22Rv1 (cell line): ENCODE measurements at regions not wholly inside any gene's neighbourhood (a gene's known extent, or its start where the extent isn't known, plus 50 kb on each side); places are given as distances from the start of the nearest gene placed in this dataset.

Experiments
- H3K27ac ChIP-seq: fragments of 450-650 bp; 2 replicates; pipeline ENCODE4 v1.5.1; 2017
- ZFX ChIP-seq: fragments of 450-650 bp; IDR thresholded peaks from 2 replicates; pipeline ENCODE4 v1.6.1; 2017; ENCODE audit warnings: antibody characterized with exemption, borderline replicate concordance
- TF ChIP-seq, protein P1 (sequence below): fragments of 450-650 bp; IDR thresholded peaks from 2 replicates; pipeline ENCODE4 v1.5.1; 2017; ENCODE audit warnings: mild to moderate bottlenecking

DNA sequence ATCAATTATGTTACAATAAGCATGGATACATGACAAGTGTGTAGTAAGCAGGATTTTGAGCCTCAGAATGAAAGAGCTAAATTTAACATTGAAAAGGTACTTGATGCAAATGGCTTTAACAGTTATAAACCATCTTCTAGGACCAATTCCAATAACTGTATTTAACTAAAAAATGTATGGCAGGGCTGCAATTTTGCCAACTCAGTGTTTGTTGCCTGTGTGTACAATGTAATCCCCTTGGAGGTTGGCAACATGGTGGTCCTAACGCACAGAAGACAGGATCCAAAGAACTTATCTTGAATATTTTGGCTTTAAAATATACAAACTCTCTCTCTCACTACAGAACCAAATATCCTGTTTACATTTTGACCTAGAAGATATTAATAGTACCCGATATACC is 2314.1 kb downstream of the LRRC4C start:
- no peak for TF ChIP-seq ZFX
- TF ChIP-seq, protein P1, sequence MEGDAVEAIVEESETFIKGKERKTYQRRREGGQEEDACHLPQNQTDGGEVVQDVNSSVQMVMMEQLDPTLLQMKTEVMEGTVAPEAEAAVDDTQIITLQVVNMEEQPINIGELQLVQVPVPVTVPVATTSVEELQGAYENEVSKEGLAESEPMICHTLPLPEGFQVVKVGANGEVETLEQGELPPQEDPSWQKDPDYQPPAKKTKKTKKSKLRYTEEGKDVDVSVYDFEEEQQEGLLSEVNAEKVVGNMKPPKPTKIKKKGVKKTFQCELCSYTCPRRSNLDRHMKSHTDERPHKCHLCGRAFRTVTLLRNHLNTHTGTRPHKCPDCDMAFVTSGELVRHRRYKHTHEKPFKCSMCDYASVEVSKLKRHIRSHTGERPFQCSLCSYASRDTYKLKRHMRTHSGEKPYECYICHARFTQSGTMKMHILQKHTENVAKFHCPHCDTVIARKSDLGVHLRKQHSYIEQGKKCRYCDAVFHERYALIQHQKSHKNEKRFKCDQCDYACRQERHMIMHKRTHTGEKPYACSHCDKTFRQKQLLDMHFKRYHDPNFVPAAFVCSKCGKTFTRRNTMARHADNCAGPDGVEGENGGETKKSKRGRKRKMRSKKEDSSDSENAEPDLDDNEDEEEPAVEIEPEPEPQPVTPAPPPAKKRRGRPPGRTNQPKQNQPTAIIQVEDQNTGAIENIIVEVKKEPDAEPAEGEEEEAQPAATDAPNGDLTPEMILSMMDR, result no peak
- no peak overlapping the region for H3K27ac ChIP-seq

- no peak overlapping the region for H3K27ac ChIP-seq
- TF ChIP-seq, protein P1, result no peak
- no peak for TF ChIP-seq ZFX
These were observed 2314.9 kb downstream of the LRRC4C start for GRCh38 chr11:39144351-39145130.

GRCh38 chr11:39139581-39139980 is 2319.9 kb downstream of the LRRC4C start:
- H3K27ac ChIP-seq, result no peak overlapping the region
- no peak for TF ChIP-seq ZFX
- TF ChIP-seq, protein P1, result no peak

DNA sequence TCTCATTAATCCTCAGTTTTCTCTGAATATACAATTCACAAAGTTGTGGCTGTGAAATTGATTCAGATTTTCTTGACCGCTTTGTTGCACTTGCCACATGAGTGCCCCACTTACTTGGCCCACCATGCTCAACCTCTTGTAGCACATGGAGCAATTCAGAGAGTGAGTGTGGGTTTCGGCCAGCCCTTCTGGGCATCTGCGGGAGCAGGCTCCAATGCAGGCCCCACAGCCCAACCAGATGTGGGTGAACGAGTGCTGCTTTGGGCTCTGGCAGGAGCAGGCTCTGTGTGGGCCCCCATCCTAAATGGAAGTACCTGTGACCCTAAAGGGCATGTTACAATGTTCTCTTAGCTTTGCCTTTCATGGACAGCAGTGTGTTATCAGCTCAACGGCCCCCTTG is 2338.6 kb downstream of the LRRC4C start:
- no peak for TF ChIP-seq ZFX
- TF ChIP-seq, protein P1, result no peak
- no peak overlapping the region for H3K27ac ChIP-seq

- H3K27ac ChIP-seq, result no peak overlapping the region
- TF ChIP-seq, protein P1, result no peak
- TF ChIP-seq ZFX, result no peak
These were observed 2345.8 kb downstream of the LRRC4C start for GRCh38 chr11:39113606-39114005.

DNA sequence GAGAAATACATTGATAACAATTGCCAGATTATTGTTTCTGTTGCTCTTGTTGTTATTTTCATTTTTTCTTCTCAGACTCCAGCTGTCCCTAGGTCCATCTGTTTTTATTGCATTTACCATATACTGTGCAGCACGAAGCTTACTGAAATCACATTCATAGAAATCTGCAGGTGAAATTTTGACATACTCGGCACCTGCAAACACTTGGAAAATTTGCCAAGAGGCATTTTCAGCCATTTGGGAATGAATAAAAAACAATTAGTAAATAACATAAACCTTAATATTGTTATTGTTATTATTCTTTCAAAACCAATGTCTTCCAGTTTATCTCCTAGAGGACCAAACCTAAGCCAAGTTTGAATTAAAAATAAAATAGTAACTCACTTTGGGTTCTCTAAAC is 2357.2 kb downstream of the LRRC4C start:
- H3K27ac ChIP-seq, result no peak overlapping the region
- TF ChIP-seq ZFX, result no peak
- TF ChIP-seq, protein P1, result no peak

GRCh38 chr11:39078465-39078864 is 2381.0 kb downstream of the LRRC4C start:
- H3K27ac ChIP-seq, result no peak overlapping the region
- TF ChIP-seq ZFX, result no peak
- TF ChIP-seq, protein P1, result no peak
